Limb (tissue), 2 donors: ENCODE measurements at regions not wholly inside any gene's neighbourhood (a gene's known extent, or its start where the extent isn't known, plus 50 kb on each side); places are given as distances from the start of the nearest gene placed in this dataset.
A peak's percentile ranks its signal among the peaks of the same experiment; 100 is the strongest.
"Not testable (repeated sequence)": the region's sequence is repeated elsewhere in the genome, so short reads cannot be mapped to it uniquely, and the experiment has no call there.

Experiments used
- DNase-seq, 2 donors: peaks; one replicate each; pipeline ENCODE4 v3.0.0-alpha.2; 2016; ENCODE audit errors: extremely low spot score in 2 of 2

DNA sequence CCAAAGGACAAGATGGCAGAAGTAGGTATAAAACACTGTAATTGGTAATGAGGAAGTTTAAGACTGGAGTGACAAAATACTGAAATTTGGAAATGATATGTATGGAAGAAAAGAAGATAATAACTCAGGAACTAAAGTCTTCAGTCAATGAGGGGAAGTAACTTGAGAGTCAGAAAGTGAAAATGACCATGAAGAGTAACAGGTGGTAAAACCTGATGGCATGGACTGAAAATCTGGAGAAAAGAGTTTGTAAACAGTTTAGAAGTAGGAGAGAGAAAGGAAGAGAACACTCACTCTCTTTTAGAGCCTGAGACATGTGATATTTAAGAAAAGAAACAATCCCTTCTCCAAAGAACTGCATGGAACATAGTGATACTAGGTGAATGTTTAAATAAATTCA is 387.9 kb downstream of the PYDC2 start:
- DNase-seq = no peak

DNA sequence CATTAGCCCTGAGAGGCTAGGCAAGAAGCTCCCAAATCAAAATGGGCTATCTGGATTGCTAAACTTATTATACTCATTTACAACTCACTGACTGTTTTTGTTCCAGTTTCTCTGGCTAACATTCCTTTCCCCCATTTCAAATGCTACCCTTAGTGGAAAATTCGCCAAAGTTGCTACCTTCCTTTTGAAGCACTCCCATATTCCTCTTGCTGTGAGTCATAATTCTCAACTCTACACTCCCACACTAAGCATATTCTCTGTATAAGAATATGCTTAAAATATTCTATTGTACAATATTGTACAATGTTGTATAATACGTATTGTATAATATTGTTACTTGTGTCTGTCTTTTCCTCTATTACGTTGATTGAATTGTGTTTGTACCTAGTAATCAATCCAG is 398.6 kb downstream of the PYDC2 start:
- no peak for DNase-seq

DNA sequence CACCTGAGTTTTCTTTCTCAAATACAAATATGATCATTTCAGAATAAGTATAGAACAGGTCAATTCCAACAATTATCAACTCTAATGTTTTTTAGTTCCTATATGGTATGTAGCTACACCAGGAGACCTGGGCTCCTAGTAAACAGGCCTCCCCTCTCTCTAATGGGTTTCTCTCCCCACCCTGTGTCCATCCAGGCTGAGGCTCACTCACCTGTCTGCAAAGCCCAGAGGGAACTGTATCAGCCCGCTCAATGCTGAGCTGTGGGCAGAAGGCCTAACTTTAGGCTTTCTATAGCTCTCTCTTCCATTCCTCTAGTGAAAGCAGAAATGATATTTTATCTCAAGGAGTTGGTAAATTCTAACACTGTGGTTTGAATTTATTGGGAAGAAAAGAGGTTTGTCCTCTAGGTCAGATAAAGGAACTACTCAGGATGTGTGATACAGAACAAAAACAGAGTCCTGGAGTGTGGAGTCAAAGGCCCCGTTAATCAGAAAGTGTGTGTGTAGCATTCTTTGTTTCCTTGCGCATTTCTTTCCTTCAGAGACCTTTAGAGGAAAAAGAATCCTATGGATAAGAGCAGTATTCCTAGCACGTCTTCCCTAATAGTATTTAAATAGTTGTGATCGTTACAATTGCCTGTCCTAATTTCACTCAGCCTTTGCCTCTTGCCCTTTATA is 408.9 kb downstream of the PYDC2 start:
- DNase-seq = no peak

DNA sequence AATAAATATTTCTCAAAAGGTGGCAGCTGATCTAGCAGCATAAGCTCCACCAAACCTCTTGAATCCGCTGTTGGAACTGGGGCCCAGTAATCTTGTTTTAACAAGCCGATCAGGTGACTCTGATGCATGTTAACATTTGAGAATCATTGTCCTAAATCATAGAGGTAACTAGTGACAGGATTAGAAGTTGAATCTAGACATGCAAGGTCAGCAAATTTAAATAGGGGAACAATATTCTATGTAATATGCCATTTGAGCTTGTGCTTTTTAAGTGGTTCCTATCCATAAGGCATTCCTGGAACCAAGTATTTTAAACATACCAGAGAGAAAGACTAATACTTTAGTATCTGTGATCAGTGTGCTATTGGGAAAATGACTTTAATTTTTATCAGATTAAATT is 412.8 kb downstream of the PYDC2 start:
- DNase-seq = no peak

DNA sequence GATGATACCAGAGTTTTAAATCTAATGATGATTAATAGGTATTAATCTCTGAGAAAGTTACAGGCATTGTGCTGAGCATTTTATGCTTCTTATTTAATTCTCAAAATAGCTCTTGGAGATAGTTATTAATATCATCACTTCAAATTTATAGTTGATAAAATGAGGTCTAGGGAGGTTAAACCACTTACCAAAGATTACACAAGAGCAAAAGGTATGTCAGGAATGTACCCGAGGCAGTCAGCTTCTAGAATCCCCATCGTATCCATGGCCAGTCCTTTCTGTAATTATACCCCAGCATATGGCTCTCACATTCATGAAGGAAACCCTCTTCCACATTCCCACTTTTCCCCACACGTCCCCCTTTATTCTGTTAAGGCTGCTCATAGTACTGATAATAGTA is 421.3 kb downstream of the PYDC2 start:
- no peak for DNase-seq

DNA sequence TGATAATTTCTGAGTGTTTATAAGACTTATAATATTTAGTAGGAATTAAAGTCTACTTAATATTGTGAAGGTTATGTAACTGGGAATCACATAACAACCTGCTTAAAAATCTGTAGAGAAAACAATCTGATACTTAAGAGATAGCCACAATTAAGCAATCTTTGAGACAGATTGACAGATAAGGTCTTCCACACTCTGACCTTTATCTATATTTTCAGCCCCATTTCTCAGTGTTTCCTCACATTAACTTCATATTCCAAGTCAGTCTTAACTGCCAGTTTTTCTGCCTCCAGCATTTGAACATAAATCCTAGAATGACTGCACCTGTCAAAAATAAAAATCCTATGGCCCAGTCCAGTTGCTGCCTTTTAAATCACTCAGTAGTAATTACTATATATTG is 423.2 kb downstream of the PYDC2 start:
- no peak for DNase-seq

DNA sequence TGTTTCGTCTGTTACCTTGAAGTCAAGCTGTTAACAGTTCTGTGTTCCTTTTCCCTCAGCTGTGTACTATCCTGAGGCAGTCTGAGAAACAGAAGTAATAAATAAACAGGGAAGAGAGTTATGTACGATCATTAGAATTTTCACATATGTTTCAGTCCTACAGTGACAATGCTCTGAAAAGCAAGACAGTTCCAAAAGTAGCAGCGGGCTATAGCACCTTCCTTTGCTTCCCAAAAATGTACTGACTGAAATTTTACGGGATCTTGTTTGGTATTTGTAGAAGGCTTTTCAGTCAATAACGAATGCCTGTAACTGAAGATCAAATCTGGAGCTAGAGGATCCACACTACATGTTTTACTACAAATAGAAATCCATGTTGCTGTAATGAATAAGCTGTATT is 428.1 kb downstream of the PYDC2 start:
- DNase-seq = no peak

DNA sequence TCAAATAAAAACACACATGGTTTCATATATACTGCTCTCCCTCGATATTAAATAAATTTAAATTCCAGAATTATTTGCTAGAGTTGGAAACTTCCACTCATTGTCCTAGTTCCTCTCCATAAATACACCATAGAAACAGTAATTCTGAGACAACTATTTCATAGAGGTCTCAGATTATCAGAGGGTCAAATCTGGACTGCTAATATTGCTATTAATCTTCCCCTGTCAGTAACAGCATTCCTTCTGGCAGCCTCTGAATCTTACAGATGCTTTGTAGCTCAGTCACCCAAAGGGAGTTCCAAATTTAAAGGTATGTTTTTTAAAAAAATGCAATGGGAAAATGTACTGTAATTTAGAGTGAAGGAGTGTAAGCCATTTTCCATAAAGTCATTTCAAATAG is 428.8 kb downstream of the PYDC2 start:
- no peak for DNase-seq

DNA sequence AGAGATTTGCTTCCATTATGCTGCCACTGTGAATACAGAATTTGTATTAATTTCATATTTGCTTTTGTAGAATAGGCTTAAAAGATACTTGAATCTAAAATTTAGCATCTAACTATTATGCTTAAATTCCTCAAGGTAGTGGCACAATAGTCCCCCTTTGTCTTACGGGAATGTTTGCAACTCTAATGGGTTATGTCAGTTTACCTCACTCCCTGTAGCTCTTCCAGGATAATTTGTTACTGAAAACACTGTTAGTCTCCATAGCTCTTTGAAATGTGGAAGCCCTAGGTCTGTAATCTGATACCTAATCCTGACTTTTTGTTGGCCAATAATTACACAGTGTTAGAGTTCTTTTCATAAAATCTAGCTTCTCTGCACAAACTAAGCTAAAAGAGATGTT is 433.4 kb downstream of the PYDC2 start:
- DNase-seq = no peak

DNA sequence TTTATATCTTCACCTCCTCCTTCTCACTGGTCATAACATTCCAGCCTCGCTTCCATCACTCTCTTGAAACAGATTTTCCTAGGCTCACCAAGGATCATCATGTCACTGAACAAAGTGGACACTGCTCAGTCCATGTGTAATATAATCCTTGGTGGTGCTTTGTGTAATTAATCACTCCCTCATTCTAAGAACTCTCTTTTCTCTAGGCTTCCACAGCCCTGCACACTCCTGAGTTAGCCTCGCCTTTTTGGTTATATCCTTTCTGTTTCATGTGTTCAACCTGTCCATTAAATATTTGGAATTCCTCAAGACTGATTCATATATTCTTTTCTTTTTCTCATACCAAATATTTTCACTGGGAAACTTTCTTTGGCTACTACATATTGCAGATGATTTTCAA is 440.8 kb downstream of the PYDC2 start:
- DNase-seq = no peak

DNA sequence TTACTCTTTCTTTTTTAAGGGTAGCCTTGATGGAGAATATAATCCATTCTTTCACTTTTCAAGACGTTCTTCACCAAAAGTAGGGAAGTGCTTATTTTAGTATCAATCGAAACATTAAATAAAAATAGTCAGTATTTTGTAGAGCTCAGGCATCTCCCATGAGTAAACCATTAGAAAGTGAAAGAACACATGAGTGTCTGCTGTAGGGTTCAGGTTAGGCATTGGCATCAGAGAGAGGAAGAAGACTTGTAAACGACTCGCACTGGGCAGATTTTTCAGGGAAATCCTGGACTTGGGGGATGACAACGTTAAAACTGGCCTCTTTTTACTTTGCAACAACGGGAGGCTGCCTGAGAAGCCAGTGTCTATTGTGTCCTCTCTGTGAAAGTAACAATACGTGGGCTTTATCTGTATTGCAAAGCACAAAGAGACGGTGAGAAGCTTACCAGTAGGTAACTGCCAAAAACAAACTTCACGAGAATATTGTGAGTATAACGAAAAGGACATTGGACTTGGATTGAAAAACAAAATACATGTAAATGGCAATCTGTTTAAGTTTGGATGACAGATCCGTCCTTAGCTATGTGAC is 451.7 kb downstream of the PYDC2 start:
- DNase-seq = no peak

DNA sequence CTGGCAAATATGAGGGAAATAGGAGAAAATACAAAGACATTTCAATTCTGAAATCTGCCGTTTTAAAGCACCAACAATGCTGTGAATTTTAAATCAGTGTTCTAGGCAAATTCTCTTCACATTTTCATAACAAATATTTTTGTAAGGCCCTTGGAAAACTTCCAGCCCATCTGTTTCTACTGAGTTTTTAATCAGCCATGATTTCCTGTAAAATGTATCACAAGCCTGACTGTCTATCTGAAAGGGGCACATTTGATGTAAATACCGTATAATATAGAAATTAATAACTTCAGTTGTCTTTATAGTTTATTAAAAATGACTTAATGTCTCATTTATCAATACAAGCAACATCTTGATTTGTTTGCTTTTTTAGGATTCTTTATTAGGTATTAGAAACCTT is 454.7 kb downstream of the PYDC2 start:
- DNase-seq = peak in 1 of 2 donors; percentile 66

DNA sequence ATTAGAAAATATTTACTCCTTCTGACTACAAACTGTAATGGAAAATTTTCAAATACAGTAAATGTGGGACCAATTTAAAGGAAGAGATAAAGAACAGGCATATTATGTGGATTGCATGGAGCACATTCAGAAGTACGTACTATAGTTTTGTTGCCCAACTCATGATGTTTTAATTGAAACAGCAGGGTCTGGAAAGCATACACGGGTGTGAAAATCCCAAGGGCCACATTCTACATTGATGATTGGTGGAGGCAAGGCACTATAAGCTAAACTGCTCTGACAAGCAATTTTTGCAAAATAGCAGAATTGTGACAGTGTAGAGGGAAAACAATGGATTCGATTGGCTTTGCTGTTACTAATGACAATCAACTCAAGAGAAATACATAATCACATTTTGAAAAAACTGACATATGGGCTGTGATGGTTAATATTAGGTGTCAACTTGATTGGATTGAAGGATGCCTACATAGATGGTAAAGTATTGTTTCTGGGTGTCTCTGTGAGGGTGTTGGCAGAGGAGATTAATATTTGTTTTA is 458.6 kb downstream of the PYDC2 start:
- DNase-seq = peak in 1 of 2 donors; percentile 1

DNA sequence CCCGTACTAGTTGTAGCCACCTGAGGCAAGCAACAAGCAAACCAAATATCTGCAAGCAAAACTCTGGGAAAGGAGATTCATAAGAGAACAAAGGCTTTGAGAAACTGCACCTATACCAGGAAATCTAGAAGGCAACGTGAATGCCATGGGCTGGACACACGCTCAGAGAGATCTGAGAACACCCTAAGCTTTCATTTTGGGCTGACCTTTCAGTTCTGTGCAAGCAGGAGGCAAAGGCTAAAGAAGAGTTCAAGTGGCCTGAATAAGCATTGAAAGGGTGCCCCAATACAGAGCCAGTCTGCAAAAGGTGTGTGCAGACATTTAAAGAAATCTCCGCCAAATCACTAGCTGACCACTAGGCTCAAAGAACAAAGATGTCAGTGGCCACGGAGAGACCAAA is 461.6 kb downstream of the PYDC2 start:
- DNase-seq = no peak

DNA sequence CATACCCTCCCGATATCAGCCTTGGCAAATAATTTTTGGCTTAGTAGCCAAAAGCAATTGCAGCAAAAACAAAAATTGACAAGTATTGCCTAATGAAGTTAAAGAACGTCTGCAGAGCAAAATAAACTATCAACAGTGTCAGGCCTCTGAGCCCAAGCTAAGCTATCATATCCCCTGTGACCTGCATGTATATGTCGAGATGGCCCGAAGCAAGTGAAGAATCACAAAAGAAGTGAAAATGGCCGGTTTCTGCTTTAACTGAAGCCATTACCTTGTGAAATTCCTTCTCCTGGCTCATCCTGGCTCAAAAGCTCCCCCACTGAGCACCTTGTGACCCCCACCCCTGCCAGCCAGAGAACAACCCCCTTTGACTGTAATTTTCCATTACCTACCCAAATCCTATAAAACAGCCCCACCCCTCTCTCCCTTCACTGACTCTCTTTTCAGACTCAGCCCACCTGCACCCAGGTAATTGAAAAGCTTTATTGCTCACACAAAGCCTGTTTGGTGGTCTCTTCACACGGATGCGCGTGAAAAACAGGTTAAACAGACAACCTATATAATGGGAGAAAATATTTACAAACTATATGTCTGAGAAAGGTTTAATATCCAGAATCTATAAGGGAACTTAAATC is 466.3 kb downstream of the PYDC2 start:
- DNase-seq = not testable (repeated sequence)

DNA sequence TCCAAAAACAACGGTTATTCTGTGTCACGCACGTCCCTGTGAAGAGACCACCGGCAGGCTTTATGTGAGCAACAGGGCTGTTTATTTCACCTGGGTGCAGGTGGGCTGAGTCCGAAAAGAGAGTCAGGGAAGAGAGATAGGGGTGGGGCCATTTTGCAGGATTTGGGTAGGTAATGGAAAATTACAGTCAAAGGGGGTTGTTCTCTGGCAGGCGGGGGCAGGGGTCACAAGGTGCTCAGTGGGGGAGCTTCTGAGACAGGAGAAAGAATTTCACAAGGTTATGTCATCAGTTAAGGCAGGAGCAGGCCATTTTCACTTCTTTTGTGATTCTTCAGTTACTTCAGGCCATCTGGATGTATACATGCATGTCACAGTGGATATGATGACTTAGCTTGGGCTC is 467.0 kb downstream of the PYDC2 start:
- not testable (repeated sequence) for DNase-seq

DNA sequence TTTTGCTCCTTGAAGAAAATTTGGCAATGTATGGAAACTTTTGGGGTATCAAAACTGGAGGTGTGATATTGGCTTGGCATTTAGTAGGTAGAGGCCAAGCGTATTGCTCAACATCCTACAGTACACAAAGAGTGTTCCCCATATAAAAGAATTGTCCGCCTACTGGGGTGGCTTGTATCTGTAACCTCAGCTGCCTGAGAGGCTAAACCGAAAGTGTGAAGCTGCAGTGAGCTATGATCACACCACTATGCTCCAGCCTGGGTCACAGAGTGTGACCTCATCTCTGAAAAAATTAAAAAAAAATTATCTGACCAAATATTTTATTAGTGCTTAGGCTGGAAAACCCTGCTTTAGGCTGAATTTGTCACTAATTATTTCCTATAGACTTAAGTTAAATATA is 483.9 kb downstream of the PYDC2 start:
- no peak for DNase-seq

DNA sequence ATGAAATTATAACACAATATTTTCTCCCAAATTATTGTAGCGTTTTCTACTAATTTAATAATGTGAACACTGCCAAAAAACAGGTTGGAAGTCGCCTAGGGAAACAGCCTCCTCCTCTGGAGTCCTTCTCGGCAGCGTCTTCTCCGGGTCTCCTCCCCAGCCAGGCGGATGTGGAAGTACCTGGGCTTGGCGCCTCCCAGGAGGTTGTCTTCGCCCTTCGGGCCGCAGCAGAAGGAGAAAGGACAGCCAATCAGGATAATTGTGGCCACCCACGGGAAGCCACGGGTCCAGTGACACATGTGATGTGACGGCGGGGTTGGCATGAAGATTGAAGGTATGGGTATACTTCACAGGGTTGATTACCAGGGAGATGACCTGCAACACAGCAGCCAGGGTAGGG is 491.2 kb downstream of the PYDC2 start:
- DNase-seq = no peak

DNA sequence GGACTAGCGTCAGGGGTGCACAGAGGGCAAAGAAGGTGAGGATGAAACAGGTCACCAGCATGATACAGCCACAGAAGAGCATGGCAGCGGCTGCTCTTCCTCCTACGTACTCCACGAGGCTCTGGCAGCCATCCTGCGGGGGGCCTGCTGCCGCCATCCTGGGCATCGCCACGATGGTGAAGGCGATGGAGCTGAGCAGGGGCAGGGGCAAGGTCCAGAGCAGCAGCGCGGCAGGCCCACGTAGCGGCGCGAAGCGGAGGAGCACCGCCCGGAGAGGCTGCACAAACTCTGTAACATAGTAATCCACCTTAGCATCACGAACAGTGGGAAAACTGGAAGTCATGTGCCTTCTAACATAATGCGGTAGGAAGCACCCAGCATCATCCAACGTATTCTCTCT is 491.6 kb downstream of the PYDC2 start:
- no peak for DNase-seq

DNA sequence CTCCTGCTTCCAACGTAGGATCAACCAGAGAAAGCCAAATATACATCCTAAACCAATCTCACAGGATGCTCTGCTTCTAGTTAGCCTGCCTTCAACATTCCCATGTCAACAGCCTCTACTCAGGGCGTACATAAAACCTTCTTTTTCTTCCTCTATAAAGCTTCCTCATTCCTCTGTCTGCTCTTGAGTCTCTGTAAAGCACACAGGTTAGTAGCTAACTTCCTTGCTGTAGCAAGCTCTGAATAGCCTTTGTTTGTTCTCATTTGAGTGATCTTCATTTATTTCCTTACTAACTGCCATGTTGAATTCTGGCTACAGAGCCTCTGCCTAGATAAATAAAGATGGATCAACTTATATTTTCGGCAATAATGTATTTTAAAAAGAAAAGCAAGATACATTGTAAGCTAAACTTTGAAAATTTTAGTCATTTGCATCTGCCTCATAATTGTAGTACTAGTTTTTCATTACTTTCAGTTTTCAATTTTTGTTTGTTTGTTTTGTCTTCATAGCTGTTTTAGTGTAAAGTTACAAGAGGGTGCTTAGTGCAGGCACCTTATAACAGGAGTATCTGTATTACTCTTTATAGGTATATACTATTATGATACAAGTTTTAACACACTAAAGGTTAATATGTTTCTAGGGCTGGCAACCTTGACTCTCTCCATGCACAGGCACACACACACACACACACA is 498.2 kb downstream of the PYDC2 start:
- DNase-seq = no peak

DNA sequence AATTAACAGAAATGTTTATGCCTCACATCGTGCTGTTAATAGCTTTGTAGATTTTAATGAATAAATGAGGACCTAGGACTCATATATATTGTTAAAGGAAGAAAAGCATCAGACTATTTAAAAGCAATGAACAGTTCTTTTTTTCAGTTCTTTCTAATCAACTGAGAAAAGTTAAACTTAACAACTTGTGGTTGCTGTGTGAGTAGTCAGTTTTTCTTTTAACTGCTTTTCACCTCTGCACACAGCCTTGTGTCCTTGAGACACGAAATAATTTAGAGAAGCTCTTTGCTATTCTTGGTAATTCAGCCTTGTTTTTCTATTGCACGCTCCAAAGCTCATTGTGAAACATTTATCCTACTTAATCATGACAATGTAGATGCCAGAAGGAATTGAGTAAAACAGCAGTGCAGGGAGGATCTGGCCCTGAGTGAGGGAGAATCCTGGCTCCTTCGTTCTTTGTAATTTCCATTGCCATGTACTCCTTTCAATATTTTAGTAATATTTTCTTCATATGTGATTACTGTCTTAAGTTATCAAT is 499.0 kb downstream of the PYDC2 start:
- no peak for DNase-seq

DNA sequence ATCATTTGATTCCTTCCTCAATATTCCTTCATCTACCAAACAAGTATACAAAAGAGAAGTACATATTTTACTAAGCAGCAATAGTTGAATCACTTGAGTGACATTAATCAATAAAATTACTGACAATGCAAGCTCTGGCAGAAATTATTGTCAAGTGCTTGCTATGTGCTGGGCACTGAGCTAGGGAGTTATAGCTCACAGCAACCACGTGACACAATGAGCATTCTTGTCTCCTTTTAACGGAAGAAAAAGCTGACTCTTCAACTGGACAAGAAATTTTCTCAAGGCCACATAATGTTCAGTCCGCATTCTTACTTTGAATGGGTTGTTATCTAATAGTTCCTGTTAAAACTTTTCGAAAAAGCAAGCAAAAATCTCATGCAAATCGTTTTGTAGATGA is 500.1 kb downstream of the PYDC2 start:
- DNase-seq = no peak
